Adrenal gland (tissue), 9 donors: ENCODE measurements at regions not wholly inside any gene's neighbourhood (a gene's known extent, or its start where the extent isn't known, plus 50 kb on each side); places are given as distances from the start of the nearest gene placed in this dataset.

Experiments
- DNase-seq, 7 donors: peaks; one replicate each; pipeline ENCODE4 v3.0.0-alpha.2; 2019 to 2020
- H3K27ac ChIP-seq, 5 donors: fragments of 200-600 bp; sonication (generic) in 4 of 5; 1 replicate in 3 of 5; 2 replicates in 2 of 5; pipeline versions ENCODE4 v1.5.1 to v1.8.0; 2016 to 2020; ENCODE audit warnings: mild to moderate bottlenecking in 1 of 5
- H3K27me3 ChIP-seq: fragments of 200-600 bp; 2 replicates; pipeline ENCODE4 v1.8.0; 2021
- H3K36me3 ChIP-seq, 2 donors: fragments of 200-600 bp; replicated peaks in 1 of 2; 1 replicate in 1 of 2; 2 replicates in 1 of 2; pipeline versions ENCODE4 v1.5.1 to v1.8.0; 2018 to 2022
- H3K4me1 ChIP-seq, 2 donors: fragments of 200-600 bp; replicated peaks in 1 of 2; 1 replicate in 1 of 2; 2 replicates in 1 of 2; pipeline versions ENCODE4 v1.5.1 to v1.8.0; 2018 to 2021
- H3K4me3 ChIP-seq, 4 donors: fragments of 200-600 bp; sonication (generic) in 3 of 4; one replicate each; pipeline ENCODE4 v1.5.1; 2016 to 2018
- H3K9me3 ChIP-seq, 3 donors: fragments of 200-600 bp; sonication (generic) in 1 of 3; replicated peaks in 1 of 3; 1 replicate in 2 of 3; 2 replicates in 1 of 3; pipeline versions ENCODE4 v1.5.1 to v1.8.0; 2016 to 2021
- CTCF ChIP-seq, 6 experiments: fragments of 450-650 bp in 4 of 6; fragments of 200-600 bp in 2 of 6; sonication (generic) in 1 of 6; IDR thresholded peaks; 1 replicate in 5 of 6; 2 replicates in 1 of 6; pipeline versions ENCODE4 v1.5.1 to v1.8.0; 2016 to 2021; ENCODE audit warnings: antibody characterized with exemption in 6 of 6, mild to moderate bottlenecking in 2 of 6, moderate library complexity in 1 of 6
- POLR2A ChIP-seq, 2 donors: fragments of 450-650 bp; IDR thresholded peaks; one replicate each; pipeline ENCODE4 v1.6.1; 2017; ENCODE audit warnings: antibody characterized with exemption in 2 of 2, mild to moderate bottlenecking in 2 of 2, moderate library complexity in 1 of 2
- WGBS, 4 donors: extraction: QIAGEN DNeasy Blood & Tissue Kit in 2 of 4; methylation state at CpG; one replicate each; pipeline versions ENCODE4 v1.1.5 to v1.1.7; 2013 to 2017; 5-methylcytosine and 5-hydroxymethylcytosine counted together
- intact Hi-C, 2 donors: fragments of 100-400 bp; cut with DNase I; formaldehyde crosslinking; loops; one replicate each; pipeline versions ENCODE4 v1.14.1 to v1.15.0; 2022 to 2023
- donor health status: healthy with polysubstance abuse.
- donor health status: Bipolar disorder and iron deficiency.
- donor health status: DM: yes; HTN: yes; CAD: no.
- donor health status: DM: no; HTN: no; CAD: no.
- donor health status: DM: no; HTN: no; CAD: no.

- Histone ChIP-seq H3K27ac (no peak overlapping the region), H3K4me3 (no peak overlapping the region), H3K36me3 (no peaks in the 10 kb centered on the region), H3K9me3 (no peaks in the 10 kb centered on the region), H3K4me1 (no peaks in the 10 kb centered on the region), H3K27me3 (no peaks in the 10 kb centered on the region)
- DNase-seq = no peak
- WGBS, 4 donors = 0% methylated on average over 1 of the region's 1 CpG
- no peak for TF ChIP-seq CTCF (IDR thresholded peaks at IDR 0.05)
- intact Hi-C loops = no loop called here
Observed at GRCh38 chr6:63097222-63097621, 114.0 kb upstream of the FKBP1C start.

- 54 to 59% (median 57%) methylated on average over 4 of the region's 4 CpGs for WGBS, 4 donors
- TF ChIP-seq CTCF (IDR thresholded peaks at IDR 0.05) = no peak
- TF ChIP-seq POLR2A (IDR thresholded peaks at IDR 0.05) = no peak
- Histone ChIP-seq H3K4me1 (no peaks in the 10 kb centered on the region), H3K9me3 (no peaks in the 10 kb centered on the region), H3K36me3 (no peaks in the 10 kb centered on the region), H3K4me3 (no peak overlapping the region), H3K27me3 (no peaks in the 10 kb centered on the region), H3K27ac (no peak overlapping the region)
- intact Hi-C loops = no loop called here
- DNase-seq = no peak
Observed at GRCh38 chr6:63098789-63099188, 112.5 kb upstream of the FKBP1C start.

- no peak for DNase-seq
- Histone ChIP-seq H3K4me3 (no peak overlapping the region), H3K9me3 (no peaks in the 10 kb centered on the region), H3K36me3 (no peaks in the 10 kb centered on the region), H3K27me3 (no peaks in the 10 kb centered on the region), H3K4me1 (no peaks in the 10 kb centered on the region), H3K27ac (no peak overlapping the region)
- 85 to 86% (median 85%) methylated on average over 6 of the region's 6 CpGs for WGBS, 4 donors
- TF ChIP-seq POLR2A (IDR thresholded peaks at IDR 0.05) = no peak
- TF ChIP-seq CTCF (IDR thresholded peaks at IDR 0.05) = no peak
- intact Hi-C loops = no loop called here
Observed at GRCh38 chr6:63099772-63100459, 111.4 kb upstream of the FKBP1C start.

GRCh38 chr6:63114610-63115211 lies 96.6 kb upstream of the FKBP1C start:
- no peaks in the 10 kb centered on the region for H3K36me3 ChIP-seq
- H3K4me3 ChIP-seq = no peak overlapping the region
- no peaks in the 10 kb centered on the region for H3K27me3 ChIP-seq
- no peak for DNase-seq
- no peaks in the 10 kb centered on the region for H3K4me1 ChIP-seq
- no peaks in the 10 kb centered on the region for H3K9me3 ChIP-seq
- WGBS, 4 donors = 40 to 57% (median 50%) methylated on average over 2 of the region's 2 CpGs
- intact Hi-C loops = no loop called here
- H3K27ac ChIP-seq = no peak overlapping the region
- TF ChIP-seq POLR2A (IDR thresholded peaks at IDR 0.05) (no peak), CTCF (IDR thresholded peaks at IDR 0.05) (no peak)
